ENCODE measurements at regions not wholly inside any gene's neighbourhood (a gene's known extent, or its start where the extent isn't known, plus 50 kb on each side); places are given as distances from the start of the nearest gene placed in this dataset.
"Not testable (repeated sequence)": the region's sequence is repeated elsewhere in the genome, so short reads cannot be mapped to it uniquely, and the experiment has no call there.

GRCh38 chr5:157942595-157942994 lies 83.7 kb upstream of the CLINT1 start:
- no peak overlapping the region for H3K4me3 ChIP-seq
- H3K27ac ChIP-seq, result no peak overlapping the region
- H3K36me3 ChIP-seq, result no peaks in the 10 kb centered on the region
- H3K9me3 ChIP-seq, result no peaks in the 10 kb centered on the region
- TF ChIP-seq POLR2A (IDR thresholded peaks at IDR 0.05) (no peak), CTCF (IDR thresholded peaks at IDR 0.05) (no peak)
- no peaks in the 10 kb centered on the region for H3K27me3 ChIP-seq
- H3K4me1 ChIP-seq, result no peaks in the 10 kb centered on the region
- DNase-seq, result no peak

GRCh38 chr5:157941616-157942015 lies 82.7 kb upstream of the CLINT1 start:
- no peak for TF ChIP-seq POLR2A (IDR thresholded peaks at IDR 0.05)
- TF ChIP-seq CTCF (IDR thresholded peaks at IDR 0.05), result no peak
- no peak overlapping the region for H3K4me3 ChIP-seq

GRCh38 chr5:157938101-157938500 lies 79.2 kb upstream of the CLINT1 start:
- H3K9me3 ChIP-seq, H3K4me3 ChIP-seq, DNase-seq, H3K27ac ChIP-seq, H3K27me3 ChIP-seq, H3K36me3 ChIP-seq, H3K4me1 ChIP-seq: not testable (repeated sequence)

More at GRCh38 chr5:157941616-157942015, 82.7 kb upstream of the CLINT1 start:
- no peaks in the 10 kb centered on the region for H3K9me3 ChIP-seq
- H3K4me1 ChIP-seq, result no peaks in the 10 kb centered on the region
- H3K36me3 ChIP-seq, result no peaks in the 10 kb centered on the region
- no peak overlapping the region for H3K27ac ChIP-seq
- no peaks in the 10 kb centered on the region for H3K27me3 ChIP-seq
- no peak for DNase-seq

- not testable (repeated sequence) for H3K27ac ChIP-seq, DNase-seq, H3K9me3 ChIP-seq, H3K4me1 ChIP-seq, H3K4me3 ChIP-seq, H3K27me3 ChIP-seq, H3K36me3 ChIP-seq
Measured at GRCh38 chr5:157936776-157937501, 78.0 kb upstream of the CLINT1 start.

- no peaks in the 10 kb centered on the region for H3K4me1 ChIP-seq
- TF ChIP-seq CTCF (IDR thresholded peaks at IDR 0.05) (no peak), POLR2A (IDR thresholded peaks at IDR 0.05) (no peak)
- DNase-seq, result no peak
Measured at GRCh38 chr5:157934600-157934999, 75.7 kb upstream of the CLINT1 start.

GRCh38 chr5:157933005-157933404 lies 74.1 kb upstream of the CLINT1 start:
- TF ChIP-seq CTCF (IDR thresholded peaks at IDR 0.05) (no peak), POLR2A (IDR thresholded peaks at IDR 0.05) (no peak)
- Histone ChIP-seq H3K36me3 (no peaks in the 10 kb centered on the region), H3K27ac (no peak overlapping the region), H3K9me3 (peaks cover 0 to 5% (median 0%) of the 10 kb centered on the region in 4 donors), H3K4me1 (no peaks in the 10 kb centered on the region), H3K27me3 (no peaks in the 10 kb centered on the region), H3K4me3 (no peak overlapping the region)
- DNase-seq, result no peak

More at GRCh38 chr5:157934600-157934999, 75.7 kb upstream of the CLINT1 start:
- Histone ChIP-seq H3K36me3 (no peaks in the 10 kb centered on the region), H3K9me3 (peaks cover 0 to 5% (median 0%) of the 10 kb centered on the region in 4 donors), H3K27me3 (no peaks in the 10 kb centered on the region), H3K27ac (no peak overlapping the region), H3K4me3 (no peak overlapping the region)

- no peak overlapping the region for H3K4me3 ChIP-seq
- no peak for TF ChIP-seq POLR2A (IDR thresholded peaks at IDR 0.05)
- TF ChIP-seq CTCF (IDR thresholded peaks at IDR 0.05), result no peak
- DNase-seq, result peak in 1 of 3 donors; percentile 57
- peaks cover 0 to 5% (median 0%) of the 10 kb centered on the region in 4 donors for H3K9me3 ChIP-seq
- peaks cover 0 to 7% (median 0%) of the 10 kb centered on the region in 4 donors for H3K4me1 ChIP-seq
- H3K27ac ChIP-seq, result no peak overlapping the region
- H3K27me3 ChIP-seq, result no peaks in the 10 kb centered on the region
- no peaks in the 10 kb centered on the region for H3K36me3 ChIP-seq
Measured at GRCh38 chr5:157930710-157931109, 71.8 kb upstream of the CLINT1 start.

All from Peyer's patch (tissue), 4 donors.